Choroid plexus epithelial cell (primary cell): ENCODE measurements at regions not wholly inside any gene's neighbourhood (a gene's known extent, or its start where the extent isn't known, plus 50 kb on each side); places are given as distances from the start of the nearest gene placed in this dataset.

Experiments
- DNase-seq: peaks from one replicate; pipeline ENCODE4 v3.0.0-alpha.2; 2010; ENCODE audit warnings: low read depth
- H3K4me3 ChIP-seq: 2 replicates; pipeline ENCODE4 v1.5.1; 2011; ENCODE audit warnings: low read depth, mild to moderate bottlenecking, control low read depth, low read length, moderate library complexity
- TF ChIP-seq, protein P1 (sequence below): conservative IDR thresholded peaks from 2 replicates; pipeline ENCODE4 v1.5.1; 2011; ENCODE audit warnings: low read depth, mild to moderate bottlenecking, control low read depth, inconsistent platforms, low read length, moderate library complexity

- no peak overlapping the region for H3K4me3 ChIP-seq
- DNase-seq, result peak; percentile 10
- TF ChIP-seq, protein P1, sequence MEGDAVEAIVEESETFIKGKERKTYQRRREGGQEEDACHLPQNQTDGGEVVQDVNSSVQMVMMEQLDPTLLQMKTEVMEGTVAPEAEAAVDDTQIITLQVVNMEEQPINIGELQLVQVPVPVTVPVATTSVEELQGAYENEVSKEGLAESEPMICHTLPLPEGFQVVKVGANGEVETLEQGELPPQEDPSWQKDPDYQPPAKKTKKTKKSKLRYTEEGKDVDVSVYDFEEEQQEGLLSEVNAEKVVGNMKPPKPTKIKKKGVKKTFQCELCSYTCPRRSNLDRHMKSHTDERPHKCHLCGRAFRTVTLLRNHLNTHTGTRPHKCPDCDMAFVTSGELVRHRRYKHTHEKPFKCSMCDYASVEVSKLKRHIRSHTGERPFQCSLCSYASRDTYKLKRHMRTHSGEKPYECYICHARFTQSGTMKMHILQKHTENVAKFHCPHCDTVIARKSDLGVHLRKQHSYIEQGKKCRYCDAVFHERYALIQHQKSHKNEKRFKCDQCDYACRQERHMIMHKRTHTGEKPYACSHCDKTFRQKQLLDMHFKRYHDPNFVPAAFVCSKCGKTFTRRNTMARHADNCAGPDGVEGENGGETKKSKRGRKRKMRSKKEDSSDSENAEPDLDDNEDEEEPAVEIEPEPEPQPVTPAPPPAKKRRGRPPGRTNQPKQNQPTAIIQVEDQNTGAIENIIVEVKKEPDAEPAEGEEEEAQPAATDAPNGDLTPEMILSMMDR, result peak; percentile 31
Measured at GRCh38 chr3:176651622-176652021, 545.7 kb downstream of the TBL1XR1 start.

- no peak overlapping the region for H3K4me3 ChIP-seq
- TF ChIP-seq, protein P1, result peak; percentile 27
- peak; percentile 33 for DNase-seq
Measured at GRCh38 chr3:176650478-176650877, 546.8 kb downstream of the TBL1XR1 start.

- no peak overlapping the region for H3K4me3 ChIP-seq
- TF ChIP-seq, protein P1, result no peak
- DNase-seq, result no peak
Measured at GRCh38 chr3:176647987-176648386, 549.3 kb downstream of the TBL1XR1 start.

GRCh38 chr3:176633511-176633910 is 563.8 kb downstream of the TBL1XR1 start:
- no peak overlapping the region for H3K4me3 ChIP-seq
- no peak for DNase-seq
- TF ChIP-seq, protein P1, result peak; percentile 5

- DNase-seq, result no peak
- no peak overlapping the region for H3K4me3 ChIP-seq
- TF ChIP-seq, protein P1, result no peak
Measured at GRCh38 chr3:176632925-176633324, 564.4 kb downstream of the TBL1XR1 start.

DNA sequence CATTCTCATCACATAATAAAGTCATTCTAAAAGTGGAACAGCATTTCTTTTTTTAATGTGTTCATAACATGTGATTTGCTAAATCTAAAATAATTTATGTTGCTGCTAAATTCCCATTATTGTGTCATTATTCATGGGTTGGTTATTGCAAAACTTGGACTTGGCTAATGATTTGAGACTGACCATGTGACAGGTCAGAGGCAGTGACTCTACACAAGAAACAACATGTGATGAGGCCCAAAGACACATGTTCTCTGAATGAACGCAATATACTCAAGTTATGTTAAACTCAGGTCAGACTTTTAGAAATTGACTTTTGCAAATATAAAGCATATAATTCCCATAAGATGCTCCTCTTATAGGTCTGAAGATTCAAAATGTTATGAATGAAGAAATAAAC is 566.1 kb downstream of the TBL1XR1 start:
- DNase-seq, result peak; percentile 8
- H3K4me3 ChIP-seq, result no peak overlapping the region
- TF ChIP-seq, protein P1, result no peak

DNA sequence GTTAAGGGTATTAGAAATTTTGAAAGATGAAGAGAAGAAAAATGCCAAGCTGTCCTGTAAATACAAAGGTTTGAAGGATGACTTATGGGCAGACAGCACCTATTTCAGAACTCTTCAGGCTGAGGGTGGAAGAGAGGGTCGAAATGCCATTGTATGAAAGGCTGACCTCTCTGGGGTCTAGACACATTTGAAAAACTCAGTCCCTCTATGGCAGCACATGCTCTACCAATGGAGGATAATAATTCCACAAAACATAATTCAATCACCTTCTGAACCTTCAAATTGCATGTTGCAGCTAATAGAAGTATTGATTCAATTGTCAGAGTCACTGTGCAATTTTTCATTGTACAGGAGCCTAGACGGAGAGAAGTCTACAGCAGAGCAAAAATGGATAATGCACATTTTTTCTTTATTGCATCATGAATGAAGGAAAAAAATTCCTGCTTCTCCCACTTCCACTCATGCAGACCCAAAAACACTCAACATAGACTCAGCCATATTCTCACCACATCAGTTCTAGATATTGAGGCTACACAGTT is 569.1 kb downstream of the TBL1XR1 start:
- H3K4me3 ChIP-seq, result no peak overlapping the region
- DNase-seq, result no peak
- TF ChIP-seq, protein P1, result no peak
